Spinal cord (tissue), 9 donors: ENCODE measurements at regions not wholly inside any gene's neighbourhood (a gene's known extent, or its start where the extent isn't known, plus 50 kb on each side); places are given as distances from the start of the nearest gene placed in this dataset.
A peak's percentile ranks its signal among the peaks of the same experiment; 100 is the strongest.

Experiments used
- DNase-seq, 6 donors: peaks; one replicate each; pipeline versions ENCODE4 v3.0.0 to v3.0.0-alpha.2; 2013 to 2015; ENCODE audit warnings: low spot score in 6 of 6, low read depth in 4 of 6
- H3K27ac ChIP-seq: one replicate; pipeline ENCODE4 v1.5.1; 2013; ENCODE audit warnings: low read depth, low read length, control low read depth
- H3K27me3 ChIP-seq: one replicate; pipeline ENCODE4 v1.6.1; 2013; ENCODE audit warnings: low read length; ENCODE audit not compliant: control insufficient read depth, insufficient read depth
- H3K36me3 ChIP-seq: one replicate; pipeline ENCODE4 v1.6.1; 2013; ENCODE audit warnings: low read length; ENCODE audit not compliant: control insufficient read depth, insufficient read depth
- H3K4me1 ChIP-seq: one replicate; pipeline ENCODE4 v1.6.1; 2013; ENCODE audit warnings: low read length; ENCODE audit not compliant: control insufficient read depth, insufficient read depth
- H3K4me3 ChIP-seq: one replicate; pipeline ENCODE4 v1.5.1; 2013; ENCODE audit warnings: low read depth, low read length, control low read depth
- H3K9me3 ChIP-seq: one replicate; pipeline ENCODE4 v1.6.1; 2013; ENCODE audit warnings: low read length; ENCODE audit not compliant: control insufficient read depth, insufficient read depth
- whole genome bisulfite sequencing: methylation state at CpG from one replicate; pipeline ENCODE4 v1.1.5; 2013; ENCODE audit warnings: missing lambda C conversion rate; ENCODE audit not compliant: insufficient coverage; 5-methylcytosine and 5-hydroxymethylcytosine counted together
- donor health status: healthy.

DNA sequence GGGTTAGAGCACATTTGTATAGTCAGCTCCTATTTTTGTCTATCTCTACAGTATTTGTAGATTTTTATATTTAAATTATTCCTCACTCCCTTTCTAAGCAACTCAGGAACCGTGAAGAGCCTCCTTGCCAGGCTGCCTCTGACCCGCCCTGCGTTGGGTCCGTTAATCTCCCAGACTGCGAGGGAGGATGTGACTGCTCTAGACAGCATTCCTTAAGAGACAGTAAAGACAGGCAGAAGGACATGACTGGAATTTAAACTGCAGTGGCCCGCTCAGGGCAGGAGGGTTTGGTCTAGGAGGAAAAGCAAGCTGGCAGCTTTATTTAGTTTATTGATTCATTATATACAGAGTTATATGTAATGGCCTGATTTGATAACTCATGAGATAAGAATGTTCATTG lies 413.7 kb downstream of the TMEM135 start:
- peak in 2 of 6 donors; percentile 34 to 78 for DNase-seq
- no peaks in the 10 kb centered on the region for H3K9me3 ChIP-seq
- no peaks in the 10 kb centered on the region for H3K27me3 ChIP-seq
- H3K36me3 ChIP-seq, result no peaks in the 10 kb centered on the region
- H3K27ac ChIP-seq, result no peak overlapping the region
- WGBS, result 36% methylated on average over 6 of the region's 6 CpGs
- no peak overlapping the region for H3K4me3 ChIP-seq
- peaks cover 3% of the 10 kb centered on the region for H3K4me1 ChIP-seq

GRCh38 chr11:87447606-87448005 lies 409.9 kb downstream of the TMEM135 start:
- DNase-seq, result no peak
- no peaks in the 10 kb centered on the region for H3K36me3 ChIP-seq
- H3K27ac ChIP-seq, result no peak overlapping the region
- H3K9me3 ChIP-seq, result no peaks in the 10 kb centered on the region
- no CpG with 5 or more reads among the region's 2 CpGs for WGBS
- peaks cover 3% of the 10 kb centered on the region for H3K4me1 ChIP-seq
- no peak overlapping the region for H3K4me3 ChIP-seq
- H3K27me3 ChIP-seq, result no peaks in the 10 kb centered on the region

DNA sequence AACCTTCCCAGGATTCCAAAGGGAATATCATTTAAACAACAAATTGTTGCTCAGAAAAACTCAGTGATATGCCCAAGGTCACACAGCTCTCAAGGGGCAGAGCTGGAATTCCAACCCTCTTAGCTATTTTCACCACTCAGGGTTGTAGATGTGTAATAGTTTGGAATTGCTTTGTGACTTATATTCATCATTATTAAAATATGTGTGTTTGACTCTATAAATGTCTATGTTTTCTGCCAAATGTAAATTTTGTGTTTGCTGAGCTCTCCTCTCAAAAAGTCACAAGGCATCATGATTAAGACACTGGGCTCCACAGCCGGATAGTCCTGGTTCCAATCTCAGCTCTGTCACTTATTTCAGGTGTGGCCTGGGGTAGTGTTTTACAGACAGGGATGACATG lies 407.3 kb downstream of the TMEM135 start:
- Histone ChIP-seq H3K27me3 (no peaks in the 10 kb centered on the region), H3K4me1 (no peaks in the 10 kb centered on the region), H3K36me3 (no peaks in the 10 kb centered on the region), H3K4me3 (no peak overlapping the region), H3K9me3 (no peaks in the 10 kb centered on the region), H3K27ac (no peak overlapping the region)
- WGBS, result 100% methylated on average over 1 of the region's 1 CpG
- no peak for DNase-seq

GRCh38 chr11:87443707-87444106 lies 406.0 kb downstream of the TMEM135 start:
- no peaks in the 10 kb centered on the region for H3K4me1 ChIP-seq
- H3K36me3 ChIP-seq, result no peaks in the 10 kb centered on the region
- H3K9me3 ChIP-seq, result no peaks in the 10 kb centered on the region
- no peak overlapping the region for H3K4me3 ChIP-seq
- peak in 2 of 6 donors; percentile 11 to 66 for DNase-seq
- H3K27ac ChIP-seq, result no peak overlapping the region
- WGBS, result 80% methylated on average over 1 of the region's 2 CpGs
- no peaks in the 10 kb centered on the region for H3K27me3 ChIP-seq

GRCh38 chr11:87440076-87440770 lies 402.5 kb downstream of the TMEM135 start:
- Histone ChIP-seq H3K36me3 (no peaks in the 10 kb centered on the region), H3K27ac (no peak overlapping the region), H3K4me3 (no peak overlapping the region), H3K9me3 (no peaks in the 10 kb centered on the region), H3K4me1 (no peaks in the 10 kb centered on the region), H3K27me3 (no peaks in the 10 kb centered on the region)
- 67% methylated on average over 1 of the region's 3 CpGs for WGBS
- DNase-seq, result no peak

- no CpG with 5 or more reads among the region's 1 CpG for WGBS
- no peaks in the 10 kb centered on the region for H3K4me1 ChIP-seq
- no peaks in the 10 kb centered on the region for H3K27me3 ChIP-seq
- no peaks in the 10 kb centered on the region for H3K9me3 ChIP-seq
- no peak for DNase-seq
- no peak overlapping the region for H3K4me3 ChIP-seq
- H3K36me3 ChIP-seq, result no peaks in the 10 kb centered on the region
- H3K27ac ChIP-seq, result no peak overlapping the region
Observed at GRCh38 chr11:87438416-87438815, 400.7 kb downstream of the TMEM135 start.

DNA sequence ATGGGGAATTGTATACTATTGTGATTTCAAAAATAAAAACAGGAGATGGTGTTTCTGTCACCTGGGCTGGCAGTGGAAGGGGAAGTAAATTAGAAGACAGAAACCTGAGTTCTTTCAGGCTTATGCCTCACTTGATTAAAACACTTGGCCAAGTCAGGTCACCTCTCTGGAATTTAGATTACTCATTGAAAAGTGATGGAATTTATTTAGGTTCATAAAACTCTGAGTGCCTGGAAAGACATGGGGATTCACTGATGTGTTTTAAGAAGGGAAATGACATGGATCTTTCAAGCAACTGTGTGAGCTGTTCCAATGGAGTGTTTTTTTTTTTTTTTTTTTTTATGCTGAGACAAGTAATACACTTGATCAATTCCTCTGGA lies 400.1 kb downstream of the TMEM135 start:
- H3K4me1 ChIP-seq, result no peaks in the 10 kb centered on the region
- no peaks in the 10 kb centered on the region for H3K36me3 ChIP-seq
- no peak for DNase-seq
- no peaks in the 10 kb centered on the region for H3K27me3 ChIP-seq
- H3K9me3 ChIP-seq, result no peaks in the 10 kb centered on the region
- no peak overlapping the region for H3K27ac ChIP-seq
- H3K4me3 ChIP-seq, result no peak overlapping the region

DNA sequence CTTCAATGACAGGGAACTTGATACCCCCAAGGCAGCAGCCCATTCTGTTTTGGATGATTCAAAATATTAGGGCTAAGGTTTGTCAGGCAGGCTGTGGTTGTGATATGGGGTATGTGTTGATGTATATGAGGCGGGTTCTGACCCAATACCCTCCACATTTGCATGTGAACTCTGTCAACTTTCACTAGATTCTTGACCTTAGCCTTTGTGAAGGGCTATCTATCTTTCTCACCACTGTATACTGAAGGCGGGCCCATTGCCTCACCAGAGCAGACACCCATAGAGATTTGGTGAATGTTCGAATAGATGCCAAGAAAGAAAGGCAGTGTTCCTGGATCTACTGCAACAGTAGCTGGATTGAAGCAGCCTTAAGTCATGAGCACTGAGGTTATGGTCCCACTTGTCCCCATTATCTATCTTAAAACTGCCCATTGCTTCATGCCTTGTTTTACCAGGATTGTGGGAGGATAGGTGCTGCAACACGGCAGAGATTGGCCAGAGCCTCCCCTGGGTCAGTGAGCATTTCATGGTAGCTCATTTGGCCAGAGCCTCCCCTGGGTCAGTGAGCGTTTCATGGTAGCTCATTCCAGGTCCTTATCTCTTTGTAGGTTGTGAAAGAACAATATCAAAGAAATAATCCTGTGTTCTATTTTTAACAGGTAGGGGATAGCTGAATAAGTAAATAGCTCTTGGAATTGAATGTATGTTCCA lies 399.6 kb downstream of the TMEM135 start:
- H3K36me3 ChIP-seq, result no peaks in the 10 kb centered on the region
- WGBS, result 92% methylated on average over 2 of the region's 5 CpGs
- no peak overlapping the region for H3K27ac ChIP-seq
- no peak for DNase-seq
- H3K4me3 ChIP-seq, result no peak overlapping the region
- H3K27me3 ChIP-seq, result no peaks in the 10 kb centered on the region
- no peaks in the 10 kb centered on the region for H3K9me3 ChIP-seq
- no peaks in the 10 kb centered on the region for H3K4me1 ChIP-seq

- no peaks in the 10 kb centered on the region for H3K27me3 ChIP-seq
- no peak overlapping the region for H3K4me3 ChIP-seq
- no peaks in the 10 kb centered on the region for H3K4me1 ChIP-seq
- no peak overlapping the region for H3K27ac ChIP-seq
- H3K9me3 ChIP-seq, result no peaks in the 10 kb centered on the region
- 49% methylated on average over 2 of the region's 4 CpGs for WGBS
- DNase-seq, result no peak
- no peaks in the 10 kb centered on the region for H3K36me3 ChIP-seq
Observed at GRCh38 chr11:87432022-87432421, 394.3 kb downstream of the TMEM135 start.

- Histone ChIP-seq H3K27ac (no peak overlapping the region), H3K4me3 (no peak overlapping the region), H3K4me1 (no peaks in the 10 kb centered on the region), H3K9me3 (no peaks in the 10 kb centered on the region), H3K36me3 (no peaks in the 10 kb centered on the region), H3K27me3 (no peaks in the 10 kb centered on the region)
- WGBS, result 95% methylated on average over 2 of the region's 2 CpGs
- no peak for DNase-seq
Observed at GRCh38 chr11:87431392-87431791, 393.7 kb downstream of the TMEM135 start.
